GM23248 (cell line): ENCODE measurements at regions not wholly inside any gene's neighbourhood (a gene's known extent, or its start where the extent isn't known, plus 50 kb on each side); places are given as distances from the start of the nearest gene placed in this dataset.

Experiments
- EZH2 ChIP-seq: fragments of 200-600 bp; sonication (generic); IDR thresholded peaks from 2 replicates; pipeline ENCODE4 v1.6.1; 2018; ENCODE audit warnings: antibody characterized with exemption, mild to moderate bottlenecking; ENCODE audit not compliant: insufficient read depth, poor library complexity, severe bottlenecking
- EZH2phosphoT487 ChIP-seq: fragments of 200-600 bp; sonication (generic); IDR thresholded peaks from 2 replicates; pipeline ENCODE4 v1.6.1; 2018; ENCODE audit warnings: antibody characterized with exemption, moderate library complexity, mild to moderate bottlenecking, low read depth; ENCODE audit not compliant: insufficient read depth

DNA sequence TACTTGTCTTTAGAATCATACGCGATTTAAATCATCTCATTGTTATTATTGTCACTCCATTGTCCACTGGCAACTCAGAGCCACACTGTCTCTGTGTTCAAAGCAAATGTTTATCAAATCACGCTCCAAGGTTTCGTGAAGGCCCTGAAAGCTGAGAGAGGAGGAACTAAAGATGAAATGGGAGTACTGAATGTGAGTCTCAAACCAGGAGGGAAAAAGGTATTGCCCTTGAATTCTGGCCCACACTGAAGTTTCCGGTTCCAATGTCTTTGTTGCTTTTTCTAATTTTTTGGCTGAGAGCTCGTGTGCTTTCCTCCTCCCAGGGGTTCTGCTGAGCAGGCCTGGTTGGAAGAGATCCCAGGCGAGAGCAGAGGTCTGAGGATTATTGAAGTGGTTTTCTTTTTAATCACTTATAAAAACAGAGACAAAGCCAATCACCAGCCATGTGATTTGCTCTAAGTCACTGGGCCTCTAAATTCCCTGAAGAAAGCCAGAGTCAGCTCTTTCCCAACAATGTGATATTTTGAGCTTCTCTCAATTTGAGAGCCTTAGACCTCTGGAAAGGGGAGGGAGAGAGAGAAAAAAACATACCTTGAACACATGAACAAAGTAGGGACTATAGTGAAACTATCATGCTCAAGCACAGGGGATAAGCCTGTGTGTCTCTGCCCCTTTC lies 420.8 kb upstream of the GRAMD2B start:
- TF ChIP-seq EZH2 (no peak), EZH2phosphoT487 (no peak)
